ENCODE measurements at regions not wholly inside any gene's neighbourhood (a gene's known extent, or its start where the extent isn't known, plus 50 kb on each side); places are given as distances from the start of the nearest gene placed in this dataset.

DNA sequence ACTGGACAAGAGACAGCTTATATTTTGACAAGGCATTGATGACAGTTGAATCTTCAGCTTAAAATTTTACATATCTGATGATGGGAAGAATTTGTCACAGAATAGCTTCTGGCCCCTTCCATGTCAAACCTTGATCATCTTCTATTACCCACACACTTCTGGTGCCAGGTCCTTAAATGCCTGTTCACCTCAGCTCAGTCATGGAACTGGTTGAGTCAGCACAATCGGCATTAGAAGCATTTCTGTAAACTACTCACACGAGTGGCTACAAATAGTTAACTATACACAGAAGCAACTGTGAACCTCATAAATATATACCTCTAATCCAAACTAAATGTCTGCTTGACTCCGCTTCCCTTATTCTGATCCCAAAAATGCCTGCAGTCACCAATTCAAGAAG is 161.2 kb downstream of the FOXO1 start:
- TF ChIP-seq POLR2A (IDR thresholded peaks at IDR 0.05) (no peak), POLR2AphosphoS5 (IDR thresholded peaks at IDR 0.05) (no peak), EP300 (IDR thresholded peaks at IDR 0.05) (no peak)
- TF ChIP-seq, protein P1, sequence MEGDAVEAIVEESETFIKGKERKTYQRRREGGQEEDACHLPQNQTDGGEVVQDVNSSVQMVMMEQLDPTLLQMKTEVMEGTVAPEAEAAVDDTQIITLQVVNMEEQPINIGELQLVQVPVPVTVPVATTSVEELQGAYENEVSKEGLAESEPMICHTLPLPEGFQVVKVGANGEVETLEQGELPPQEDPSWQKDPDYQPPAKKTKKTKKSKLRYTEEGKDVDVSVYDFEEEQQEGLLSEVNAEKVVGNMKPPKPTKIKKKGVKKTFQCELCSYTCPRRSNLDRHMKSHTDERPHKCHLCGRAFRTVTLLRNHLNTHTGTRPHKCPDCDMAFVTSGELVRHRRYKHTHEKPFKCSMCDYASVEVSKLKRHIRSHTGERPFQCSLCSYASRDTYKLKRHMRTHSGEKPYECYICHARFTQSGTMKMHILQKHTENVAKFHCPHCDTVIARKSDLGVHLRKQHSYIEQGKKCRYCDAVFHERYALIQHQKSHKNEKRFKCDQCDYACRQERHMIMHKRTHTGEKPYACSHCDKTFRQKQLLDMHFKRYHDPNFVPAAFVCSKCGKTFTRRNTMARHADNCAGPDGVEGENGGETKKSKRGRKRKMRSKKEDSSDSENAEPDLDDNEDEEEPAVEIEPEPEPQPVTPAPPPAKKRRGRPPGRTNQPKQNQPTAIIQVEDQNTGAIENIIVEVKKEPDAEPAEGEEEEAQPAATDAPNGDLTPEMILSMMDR (IDR thresholded peaks at IDR 0.05), result no peak
